OCI-LY1 (cell line): ENCODE measurements at regions not wholly inside any gene's neighbourhood (a gene's known extent, or its start where the extent isn't known, plus 50 kb on each side); places are given as distances from the start of the nearest gene placed in this dataset.
"Not testable (repeated sequence)": the region's sequence is repeated elsewhere in the genome, so short reads cannot be mapped to it uniquely, and the experiment has no call there.

ENCODE experiments used
- EZH2 ChIP-seq: fragments of 200-600 bp; sonication (generic), shearing (Covaris generic); IDR thresholded peaks from 2 replicates; pipeline ENCODE4 v1.8.0; 2017; ENCODE audit warnings: borderline replicate concordance, mixed run types, mild to moderate bottlenecking, antibody characterized with exemption, low read length, moderate library complexity, mixed read lengths
- TF ChIP-seq, protein P1 (sequence below): fragments of 200-600 bp; sonication (generic), shearing (Covaris generic); IDR thresholded peaks from 2 replicates; pipeline ENCODE4 v1.5.1; 2017; ENCODE audit warnings: mild to moderate bottlenecking, antibody characterized with exemption, low read length, moderate library complexity, mixed read lengths

DNA sequence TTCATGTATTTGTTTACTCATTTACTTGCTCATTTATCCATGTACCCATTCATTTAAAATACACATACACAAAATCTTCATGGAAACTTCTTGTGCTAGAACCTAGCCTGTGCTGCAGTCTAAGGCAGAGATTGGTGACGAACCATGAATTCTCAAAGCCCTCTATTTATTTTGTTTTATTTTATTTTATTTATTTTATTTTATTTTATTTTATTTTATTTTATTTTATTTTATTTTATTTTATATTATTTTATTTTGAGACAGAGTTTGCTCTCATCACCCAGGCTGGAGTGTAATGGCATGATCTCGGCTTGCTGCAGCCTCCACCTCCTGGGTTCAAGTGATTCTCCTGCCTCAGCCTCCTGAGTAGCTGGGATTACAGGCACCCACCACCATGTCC lies 334.9 kb upstream of the PAPPA start:
- TF ChIP-seq, protein P1, sequence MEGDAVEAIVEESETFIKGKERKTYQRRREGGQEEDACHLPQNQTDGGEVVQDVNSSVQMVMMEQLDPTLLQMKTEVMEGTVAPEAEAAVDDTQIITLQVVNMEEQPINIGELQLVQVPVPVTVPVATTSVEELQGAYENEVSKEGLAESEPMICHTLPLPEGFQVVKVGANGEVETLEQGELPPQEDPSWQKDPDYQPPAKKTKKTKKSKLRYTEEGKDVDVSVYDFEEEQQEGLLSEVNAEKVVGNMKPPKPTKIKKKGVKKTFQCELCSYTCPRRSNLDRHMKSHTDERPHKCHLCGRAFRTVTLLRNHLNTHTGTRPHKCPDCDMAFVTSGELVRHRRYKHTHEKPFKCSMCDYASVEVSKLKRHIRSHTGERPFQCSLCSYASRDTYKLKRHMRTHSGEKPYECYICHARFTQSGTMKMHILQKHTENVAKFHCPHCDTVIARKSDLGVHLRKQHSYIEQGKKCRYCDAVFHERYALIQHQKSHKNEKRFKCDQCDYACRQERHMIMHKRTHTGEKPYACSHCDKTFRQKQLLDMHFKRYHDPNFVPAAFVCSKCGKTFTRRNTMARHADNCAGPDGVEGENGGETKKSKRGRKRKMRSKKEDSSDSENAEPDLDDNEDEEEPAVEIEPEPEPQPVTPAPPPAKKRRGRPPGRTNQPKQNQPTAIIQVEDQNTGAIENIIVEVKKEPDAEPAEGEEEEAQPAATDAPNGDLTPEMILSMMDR: not testable (repeated sequence)
- TF ChIP-seq EZH2: not testable (repeated sequence)
